Endothelial cell of hepatic sinusoid (primary cell): ENCODE measurements at regions not wholly inside any gene's neighbourhood (a gene's known extent, or its start where the extent isn't known, plus 50 kb on each side); places are given as distances from the start of the nearest gene placed in this dataset.

ENCODE experiments used
- in situ Hi-C: cut with HindIII; loops from 2 replicates; pipeline ENCODE4 v1.10.0; 2017; ENCODE audit warnings: low sequenced_read_pairs

DNA sequence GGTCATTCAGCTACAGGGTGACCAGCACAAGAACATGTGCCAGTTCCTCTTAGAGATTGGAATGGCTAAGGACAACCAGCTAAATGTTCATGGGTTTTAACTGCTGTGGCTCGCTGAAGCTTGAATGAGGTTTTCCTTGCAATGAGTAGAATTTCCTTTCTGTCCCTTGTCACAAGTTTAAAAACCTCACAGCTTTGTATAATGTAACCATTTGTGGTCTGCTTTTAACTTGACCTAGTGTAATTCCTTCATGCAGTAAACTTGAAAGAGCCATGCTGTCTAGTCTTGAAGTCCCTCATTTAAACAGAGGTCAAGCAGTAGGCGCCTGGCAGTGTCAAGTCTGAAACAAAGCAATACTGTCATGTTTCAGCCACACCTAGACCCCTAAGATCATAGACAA lies 181.3 kb upstream of the DMRT1 start:
- in situ Hi-C loops: no loop called here

DNA sequence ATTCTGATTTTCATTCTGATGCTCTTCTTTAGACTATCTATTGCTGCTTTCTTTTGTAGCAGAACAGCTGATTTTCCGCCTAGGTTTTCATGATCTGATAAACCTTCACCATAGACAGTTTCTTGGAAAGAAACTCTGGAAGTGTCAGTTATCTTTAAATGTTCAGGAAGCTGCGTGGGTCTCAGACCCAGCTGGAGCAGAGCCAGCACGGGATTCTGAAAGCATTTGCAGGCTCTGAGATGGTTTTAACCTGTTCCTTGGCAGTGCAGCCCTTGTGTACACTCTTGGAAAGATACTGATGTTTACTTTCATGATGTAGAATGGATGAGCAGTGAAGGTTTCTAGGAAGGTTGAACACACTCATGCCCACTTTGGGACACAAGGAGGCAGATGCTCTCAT lies 178.0 kb upstream of the DMRT1 start:
- in situ Hi-C loops: no loop called here

DNA sequence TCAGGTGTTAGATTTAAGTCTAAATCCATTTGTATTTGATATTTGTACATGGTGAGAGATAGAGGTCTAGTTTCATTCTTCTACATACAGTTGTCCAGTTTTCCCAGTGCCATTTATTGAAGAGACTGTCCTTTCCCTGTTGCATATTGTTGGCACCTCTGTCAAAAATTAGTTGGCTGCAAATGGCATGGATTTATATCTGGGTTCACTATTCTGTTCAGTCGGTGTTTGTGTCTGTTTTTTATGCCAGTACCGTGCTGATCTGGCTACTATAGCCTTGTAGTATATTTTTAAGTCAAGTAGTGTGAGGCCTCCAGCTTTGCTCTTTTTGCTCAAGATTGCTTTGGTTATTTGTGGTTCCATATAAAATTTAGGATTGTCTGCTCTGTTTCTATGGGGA lies 176.2 kb upstream of the DMRT1 start:
- in situ Hi-C loops: no loop called here

DNA sequence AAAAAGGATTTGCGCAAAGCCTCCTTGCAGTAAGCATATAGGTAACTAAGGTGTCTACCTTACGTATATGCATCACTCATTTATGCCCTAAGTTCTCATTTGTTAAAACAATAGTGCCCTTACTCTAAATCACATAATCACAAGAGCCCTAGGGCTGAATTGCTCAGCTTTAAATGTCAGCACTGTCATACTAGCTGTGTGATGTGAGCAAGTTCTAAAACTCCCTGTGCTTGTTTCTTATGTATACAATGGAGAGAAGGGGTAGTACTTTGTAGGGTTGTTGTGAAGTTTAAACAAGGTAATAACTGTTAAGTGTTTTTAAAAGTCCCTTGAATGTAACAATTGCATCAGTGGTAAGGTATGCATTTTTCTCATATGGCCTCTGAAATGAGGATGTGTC lies 169.5 kb upstream of the DMRT1 start:
- in situ Hi-C loops: no loop called here

DNA sequence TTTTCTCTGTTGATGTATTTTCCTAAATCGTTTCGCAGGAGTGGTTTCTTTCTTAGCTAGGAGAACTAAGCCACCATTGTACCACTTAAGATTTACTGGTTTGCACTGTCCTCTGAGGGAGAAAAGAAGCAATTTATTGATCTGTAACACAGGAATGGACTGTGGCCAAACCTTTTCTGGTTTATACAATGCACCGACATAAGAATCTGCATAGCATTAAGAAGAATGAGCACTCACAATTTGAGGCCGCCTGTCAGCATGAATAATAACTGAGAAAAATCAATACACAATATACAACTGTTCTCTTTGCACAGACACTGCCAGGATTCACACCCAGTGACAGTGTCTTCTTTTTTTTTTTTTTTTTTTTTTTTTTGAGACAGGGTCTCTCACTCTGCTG lies 168.6 kb upstream of the DMRT1 start:
- in situ Hi-C loops: no loop called here

DNA sequence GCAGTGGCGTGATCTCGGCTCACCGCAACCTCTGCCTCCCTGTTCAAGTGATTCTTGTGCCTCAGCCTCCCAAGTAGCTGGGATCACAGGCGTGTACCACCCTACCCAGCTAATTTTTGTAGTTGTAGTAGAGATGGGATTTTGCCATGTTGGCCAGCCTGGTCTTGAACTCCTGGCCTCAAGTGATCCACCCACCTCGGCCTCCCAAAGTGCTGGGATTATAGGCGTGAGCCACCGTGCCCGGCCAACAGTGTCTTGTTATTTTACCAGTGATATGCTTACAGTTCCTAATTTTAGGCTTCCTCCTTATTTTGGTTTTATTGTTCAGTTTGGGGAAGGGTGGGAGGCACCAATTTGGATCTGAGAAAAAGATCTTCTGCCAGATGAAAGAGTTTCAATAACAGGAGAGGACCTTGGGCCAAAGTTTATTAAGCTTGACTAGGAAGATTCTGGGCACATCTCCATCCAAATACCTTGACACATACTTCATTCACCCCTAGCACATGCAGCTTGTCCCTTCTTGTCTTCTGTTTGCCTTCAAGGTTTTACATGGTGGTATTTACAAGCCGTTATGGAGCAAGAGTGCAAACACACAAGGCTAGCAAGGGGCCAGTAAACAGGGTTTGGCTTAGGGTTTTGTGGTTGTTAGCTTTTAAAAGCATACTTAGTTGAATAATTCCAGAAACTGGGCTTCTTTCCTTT lies 168.1 kb upstream of the DMRT1 start:
- in situ Hi-C loops: no loop called here

DNA sequence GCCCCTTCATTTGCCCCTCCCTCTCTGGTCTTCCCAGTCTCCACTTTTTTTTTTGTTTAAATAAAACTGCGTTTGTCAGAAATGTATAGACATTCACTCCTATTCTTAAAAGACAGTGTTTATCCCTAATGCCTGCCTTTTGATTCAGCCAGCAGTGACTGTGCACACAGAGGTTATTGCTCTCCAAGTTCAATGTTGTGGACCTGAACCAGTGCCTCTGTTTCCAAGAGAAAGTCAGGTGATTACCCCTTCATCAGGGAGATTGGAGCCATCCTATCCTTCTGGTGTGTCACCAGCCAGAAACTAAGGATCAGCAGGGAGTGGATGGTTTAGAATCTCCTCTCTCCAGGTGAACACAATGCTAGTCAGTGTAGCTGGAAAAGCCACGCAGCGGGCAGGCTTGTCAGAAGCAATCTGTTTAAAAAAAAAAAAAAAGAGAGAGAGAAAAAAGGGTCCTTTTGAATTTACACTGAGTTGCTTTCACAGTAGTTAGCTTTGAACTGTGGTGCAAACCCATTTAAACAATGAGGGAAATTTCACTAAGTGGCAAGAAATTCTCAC lies 167.5 kb upstream of the DMRT1 start:
- in situ Hi-C loops: no loop called here

DNA sequence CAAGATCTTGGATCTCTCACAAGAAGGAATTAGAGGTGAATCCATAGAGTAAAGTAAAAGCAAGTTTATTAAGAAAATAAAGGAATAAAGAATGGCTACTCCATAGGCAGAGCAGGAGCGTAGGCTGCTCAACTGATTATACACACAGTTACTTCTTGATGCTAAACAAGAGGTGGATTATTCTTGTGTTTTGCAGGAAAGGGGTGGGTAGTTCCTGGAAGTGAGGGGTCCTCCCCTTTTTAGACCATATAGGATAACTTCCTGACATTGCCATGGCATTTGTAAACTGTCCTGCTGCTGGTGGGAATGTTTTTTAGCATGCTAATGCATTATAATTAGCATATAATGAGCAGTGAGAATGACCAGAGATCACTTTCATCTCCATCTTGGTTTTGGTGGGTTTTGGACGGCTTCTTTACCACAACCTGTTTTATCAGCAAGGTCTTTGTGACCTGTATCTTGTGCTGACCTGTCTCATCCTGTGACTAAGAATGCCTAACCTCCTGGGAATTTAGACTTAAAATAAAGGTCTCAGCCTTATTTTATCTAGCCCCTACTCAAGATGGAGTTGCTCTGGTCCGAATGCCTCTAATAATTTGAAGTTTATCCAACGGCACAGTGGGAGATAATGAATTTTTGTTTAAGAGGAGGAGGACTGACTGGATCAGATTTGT lies 165.7 kb upstream of the DMRT1 start:
- in situ Hi-C loops: no loop called here

DNA sequence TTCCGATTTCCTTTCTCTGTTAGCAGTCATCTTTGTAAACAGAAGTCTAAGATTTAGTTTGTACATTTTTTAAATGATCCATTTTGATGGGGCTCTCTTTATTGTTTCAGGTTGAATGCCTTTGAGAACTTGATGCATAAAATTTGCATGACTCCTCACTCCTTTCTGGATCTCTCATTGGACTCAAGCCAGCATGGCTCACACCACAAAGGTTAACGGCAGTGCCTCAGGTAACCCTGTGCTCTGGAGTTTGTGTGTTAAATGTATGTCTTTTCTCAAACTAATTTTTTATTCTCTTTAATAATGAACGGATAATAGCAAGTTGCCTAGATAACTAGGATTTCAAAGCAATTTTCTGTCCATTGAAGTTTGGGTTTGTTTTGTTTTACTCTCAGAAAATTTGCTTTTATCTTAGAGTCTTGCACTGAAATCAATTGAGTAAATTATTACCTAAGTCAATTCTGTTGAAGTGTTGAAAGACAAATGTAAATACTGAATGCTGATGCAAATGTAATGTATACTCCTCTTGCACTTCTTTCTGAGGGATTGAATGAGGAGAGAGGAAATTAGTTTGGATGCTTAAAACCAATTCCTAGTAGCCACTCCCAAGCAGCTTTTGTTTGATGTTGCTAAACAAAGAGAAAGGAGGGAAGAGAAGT lies 164.6 kb upstream of the DMRT1 start:
- in situ Hi-C loops: no loop called here

DNA sequence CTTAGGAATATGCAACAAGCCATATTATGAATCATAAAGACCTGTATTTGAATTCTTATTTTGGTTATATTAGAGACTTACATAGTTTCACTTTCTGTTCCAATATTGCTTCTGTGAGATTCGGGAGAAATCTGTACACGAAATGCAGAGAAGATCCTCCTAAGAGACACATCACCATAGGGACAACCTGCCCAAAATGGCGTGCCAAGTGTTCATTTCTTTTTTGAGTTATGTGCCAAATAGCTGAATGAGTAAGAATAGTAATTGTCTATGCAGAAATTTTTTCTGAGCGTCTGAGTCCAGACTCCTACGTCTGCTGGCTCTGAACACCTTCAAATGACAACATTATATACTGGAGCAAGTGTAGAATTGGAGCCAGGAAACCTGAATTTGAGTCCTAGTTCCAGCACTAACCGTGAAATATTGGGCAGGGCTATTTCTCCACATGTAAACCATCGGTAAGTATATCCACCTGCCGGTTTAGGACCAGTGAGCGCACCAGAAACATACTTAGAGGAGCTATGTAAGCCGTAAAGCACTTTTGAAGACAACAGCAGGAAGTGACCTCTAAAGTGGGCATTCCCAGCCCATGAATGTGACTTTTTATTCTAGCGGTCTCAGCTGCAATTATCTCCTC lies 163.9 kb upstream of the DMRT1 start:
- in situ Hi-C loops: no loop called here

DNA sequence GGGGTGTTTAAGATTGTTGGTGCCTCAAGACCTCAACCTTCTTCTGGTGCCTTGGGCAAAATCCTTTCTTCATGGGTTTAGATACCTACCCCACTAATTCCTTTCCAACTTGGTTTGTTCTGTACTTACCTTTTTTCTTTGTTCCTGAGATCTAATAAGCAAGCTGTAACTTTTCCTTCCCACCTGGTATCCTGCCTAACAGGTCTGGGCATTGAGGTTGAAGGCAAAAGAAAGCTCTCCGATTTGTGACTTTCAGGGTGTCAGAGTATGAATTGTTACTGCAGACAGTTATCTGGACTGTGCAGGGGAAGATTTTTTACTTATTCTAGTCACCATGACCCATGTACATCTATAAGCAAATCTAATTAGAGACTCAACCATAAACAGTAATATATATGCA lies 162.6 kb upstream of the DMRT1 start:
- in situ Hi-C loops: no loop called here

DNA sequence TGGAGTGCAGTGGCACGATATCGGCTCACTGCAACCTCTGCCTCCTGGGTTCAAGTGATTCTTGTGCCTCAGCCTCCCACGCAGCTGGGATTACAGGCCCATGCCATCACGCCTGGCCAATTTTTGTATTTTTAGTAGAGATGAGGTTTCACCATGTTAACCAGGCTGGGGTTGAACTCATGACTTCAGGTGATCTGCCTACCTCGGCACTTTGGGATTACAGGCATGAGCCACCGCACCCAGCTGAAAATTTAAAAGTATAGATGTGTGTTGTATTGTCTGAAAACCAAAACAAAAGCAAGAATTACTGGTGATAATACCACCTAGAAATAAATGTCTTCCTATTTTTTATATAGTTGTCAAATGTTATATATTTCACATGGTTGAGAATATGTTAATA lies 162.0 kb upstream of the DMRT1 start:
- in situ Hi-C loops: no loop called here

DNA sequence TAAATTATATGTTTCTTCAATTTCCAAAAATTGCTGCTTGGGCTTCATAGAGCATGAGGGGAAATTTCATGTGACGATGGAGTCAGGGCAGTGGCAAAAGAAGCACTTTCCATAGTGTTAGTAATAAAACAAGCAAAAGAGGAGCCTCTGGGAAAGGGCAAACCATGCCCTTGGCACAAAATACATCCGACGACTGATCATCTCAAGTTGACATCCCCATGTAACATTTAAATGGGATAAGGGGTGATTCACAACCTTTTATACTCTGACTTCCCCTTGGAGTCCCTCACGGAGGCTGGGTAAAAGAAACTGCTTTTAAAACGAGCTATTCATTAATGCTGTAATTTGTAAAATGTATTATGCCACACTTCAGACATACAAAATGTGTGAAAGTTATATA lies 161.4 kb upstream of the DMRT1 start:
- in situ Hi-C loops: no loop called here

DNA sequence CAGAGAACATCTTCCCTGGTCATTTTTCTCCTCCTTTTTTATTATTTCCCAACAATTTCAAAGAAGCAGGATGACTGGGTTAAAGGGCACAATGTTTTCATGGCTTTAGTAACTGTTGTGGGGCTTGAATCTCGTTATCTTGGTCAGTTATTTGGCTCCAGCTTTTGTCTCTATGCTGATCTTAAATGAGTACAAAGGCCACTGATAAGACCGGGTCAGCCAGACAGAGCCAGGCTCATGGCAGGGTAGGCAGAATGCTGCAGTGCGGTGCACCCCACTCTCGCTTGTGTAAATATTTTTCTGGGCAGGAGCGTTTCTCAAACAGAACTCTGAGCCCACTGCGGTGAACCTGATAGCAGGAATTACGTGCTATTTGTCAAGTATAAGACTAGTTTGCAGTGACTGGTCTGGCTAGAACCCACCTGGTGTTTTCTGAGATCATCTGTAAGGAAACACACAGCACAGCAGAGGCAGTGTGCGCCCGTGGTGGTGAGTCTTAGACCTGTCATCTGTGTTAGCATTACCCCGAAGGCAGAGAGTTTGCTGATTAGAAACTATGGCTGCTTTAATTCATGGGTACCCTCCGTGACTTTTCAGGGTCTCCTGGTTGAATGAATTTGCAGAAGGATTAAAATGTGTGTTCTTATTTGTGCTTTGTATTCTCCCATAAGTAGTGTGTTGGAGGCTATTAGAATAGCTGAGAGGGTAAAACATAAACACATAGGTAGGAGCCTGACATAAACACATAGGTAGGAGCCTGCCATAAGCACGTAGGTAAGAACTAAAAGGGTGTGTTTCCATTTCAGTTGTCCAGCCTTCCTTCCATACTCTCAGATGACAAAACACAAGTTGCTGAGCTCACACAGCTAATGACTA lies 158.6 kb upstream of the DMRT1 start:
- in situ Hi-C loops: no loop called here

DNA sequence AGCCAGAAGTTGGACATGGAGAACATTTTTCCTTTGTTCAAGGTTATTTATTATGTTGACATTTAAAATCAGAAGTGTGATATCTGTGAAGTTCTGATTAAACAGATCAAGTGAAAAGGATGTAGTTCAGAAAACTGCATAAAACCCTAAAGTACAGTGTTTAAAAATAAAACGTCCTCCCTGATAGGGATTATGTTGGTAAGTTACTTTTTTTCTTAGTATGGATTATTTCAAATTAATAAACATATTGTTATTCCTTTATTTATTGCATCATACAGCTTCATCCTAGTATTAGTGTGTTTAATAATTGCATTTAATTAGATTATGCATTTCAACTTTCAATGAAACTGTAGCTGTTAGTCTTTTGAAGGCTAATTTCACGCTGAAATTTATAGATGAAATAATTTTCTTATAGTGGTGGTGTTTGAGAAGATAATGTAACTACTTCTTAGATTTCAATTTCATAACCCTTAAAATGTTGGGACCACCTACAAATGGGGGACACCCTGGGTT lies 157.9 kb upstream of the DMRT1 start:
- in situ Hi-C loops: no loop called here

DNA sequence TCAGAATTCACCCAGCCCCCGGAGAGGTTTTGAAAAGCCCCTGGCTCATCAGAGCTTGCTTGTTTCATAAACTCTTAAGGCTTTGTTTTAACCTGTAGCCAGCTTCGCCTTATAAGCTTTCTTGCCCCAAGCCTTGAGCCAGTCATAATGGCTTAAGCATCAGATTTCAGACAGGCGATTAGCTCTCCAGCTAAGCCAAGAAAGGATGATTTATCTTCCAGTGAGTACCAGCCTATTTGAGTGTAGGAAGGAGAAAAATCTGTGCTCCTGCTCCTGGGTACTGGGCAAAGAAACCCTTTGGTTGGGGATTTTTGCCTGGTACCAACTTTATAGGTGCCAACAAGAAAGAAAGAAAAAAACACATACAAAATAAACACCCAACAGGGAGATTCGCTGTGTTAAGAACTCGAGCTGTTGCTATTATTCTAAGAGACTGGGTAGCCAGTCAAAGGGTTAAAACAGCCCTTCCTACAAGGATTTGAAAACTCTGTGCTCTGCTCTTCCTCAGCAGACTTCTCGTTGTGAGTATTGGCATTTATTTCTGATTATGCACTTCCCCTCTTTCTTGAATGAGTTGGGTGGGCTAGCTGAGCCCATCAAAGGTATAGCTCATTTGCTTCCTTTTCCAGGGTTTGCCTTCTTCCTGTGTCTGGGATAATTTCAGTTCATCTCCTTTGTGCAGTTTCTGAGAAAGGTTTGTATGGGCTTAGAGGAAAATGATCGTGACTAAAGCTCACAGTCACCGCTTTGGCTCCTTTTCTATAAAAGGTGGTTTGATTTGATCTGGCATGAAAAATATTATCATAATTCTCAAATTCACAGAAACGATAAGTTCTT lies 157.2 kb upstream of the DMRT1 start:
- in situ Hi-C loops: no loop called here

DNA sequence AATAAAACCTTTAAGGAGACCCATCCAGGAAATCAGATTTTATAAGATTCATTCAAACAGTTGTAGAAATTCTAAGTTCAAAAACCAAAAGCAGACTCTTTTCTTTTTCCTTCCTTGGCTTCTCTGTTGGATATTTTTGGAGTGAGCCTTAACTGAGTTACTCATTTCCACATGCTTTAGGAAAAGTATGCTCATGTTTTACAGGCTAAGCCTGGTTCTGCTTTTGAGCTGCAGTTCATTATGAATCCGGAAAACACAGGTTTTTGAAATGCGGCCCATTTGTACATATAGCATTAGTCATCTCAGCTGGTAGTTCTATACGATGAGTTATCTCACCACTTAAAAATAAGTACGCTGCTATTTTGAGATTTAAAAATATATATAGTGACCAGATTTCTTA lies 156.6 kb upstream of the DMRT1 start:
- in situ Hi-C loops: no loop called here

DNA sequence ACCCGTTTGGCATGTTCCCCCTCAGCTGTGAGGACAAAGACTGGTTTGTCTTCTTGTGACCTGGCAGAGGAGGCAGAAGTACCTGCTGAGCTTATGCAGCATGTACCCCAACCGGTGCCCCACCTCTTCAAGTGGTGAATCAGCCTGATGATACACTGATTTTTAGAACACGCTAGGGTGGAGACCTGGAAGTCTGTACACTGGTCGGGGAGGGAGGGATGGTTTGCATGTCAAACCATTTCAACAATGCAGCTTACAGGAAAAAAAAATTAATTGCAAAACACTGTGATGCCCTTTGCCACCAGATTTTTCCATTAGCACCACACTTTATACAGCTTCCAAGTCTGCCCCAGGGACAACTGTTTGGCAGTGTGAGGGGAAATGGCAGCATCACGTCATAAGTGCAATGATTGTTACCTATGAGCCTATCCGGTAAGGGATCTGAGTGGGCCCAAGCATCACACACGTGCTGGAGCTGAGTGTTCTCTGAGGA lies 155.1 kb upstream of the DMRT1 start:
- in situ Hi-C loops: no loop called here

DNA sequence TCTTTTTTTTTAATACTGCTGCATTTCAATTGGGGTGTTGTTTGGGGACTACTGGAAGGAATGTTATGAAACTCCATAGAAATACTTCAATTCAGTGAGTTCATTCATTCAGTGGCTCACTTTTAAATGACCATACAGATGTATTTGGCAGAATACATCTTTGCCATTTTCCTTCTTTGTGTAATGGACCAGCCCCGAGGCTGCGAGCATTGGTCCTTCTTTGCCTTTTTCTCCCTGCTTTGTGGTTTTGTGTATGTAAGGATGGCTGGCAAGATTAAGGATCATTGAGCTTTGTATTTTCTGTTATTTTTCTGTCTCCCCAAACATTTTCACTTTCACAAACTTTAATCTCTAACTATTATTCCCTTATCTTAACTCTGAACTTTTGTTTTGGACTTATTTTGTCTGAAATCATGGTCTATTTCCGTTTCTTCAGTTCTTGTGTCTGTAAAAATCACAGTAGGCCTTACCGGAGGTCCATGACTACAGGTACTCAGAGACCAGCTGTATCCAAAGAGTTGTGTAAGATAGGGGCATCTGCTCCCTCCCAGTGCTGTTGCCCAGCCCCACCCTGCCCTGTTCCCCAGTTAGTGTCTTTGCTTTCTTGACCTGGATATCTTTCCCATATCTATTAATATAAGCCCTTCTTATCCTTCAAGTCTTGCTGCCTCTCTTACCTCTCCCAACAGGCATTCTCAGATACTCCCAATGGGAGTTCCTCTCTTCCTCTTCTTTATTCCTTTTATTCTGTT lies 154.3 kb upstream of the DMRT1 start:
- in situ Hi-C loops: no loop called here
